ENCODE measurements at regions not wholly inside any gene's neighbourhood (a gene's known extent, or its start where the extent isn't known, plus 50 kb on each side); places are given as distances from the start of the nearest gene placed in this dataset.

DNA sequence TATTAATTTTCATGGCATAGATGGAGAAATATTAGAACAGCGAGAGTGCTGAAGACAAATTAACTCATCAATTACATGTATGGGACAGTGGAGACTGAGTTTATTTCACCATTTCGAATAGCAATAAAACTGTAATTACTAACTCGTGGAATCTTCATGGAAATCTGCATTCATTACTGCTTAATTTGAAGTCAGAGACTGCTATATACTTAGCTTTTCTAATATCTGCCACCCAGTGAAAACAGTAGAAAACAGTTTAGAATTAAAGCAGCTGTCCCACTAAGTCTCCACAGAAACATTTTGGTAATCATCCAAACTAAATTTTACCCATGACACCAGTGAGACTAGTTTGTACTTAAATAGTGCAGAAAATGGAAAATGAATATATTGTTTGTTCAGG lies 56.8 kb downstream of the IZUMO3 start:
- Mint-ChIP-seq H3K4me3 (ENCODE audit: low read depth) (no peak overlapping the region), H3K27ac (no peak overlapping the region), H3K4me1 (ENCODE audit: low read depth) (no peaks in the 10 kb centered on the region), H3K9me3 (peaks cover 43% of the 10 kb centered on the region), H3K27me3 (ENCODE audit: low read depth) (no peaks in the 10 kb centered on the region), H3K36me3 (ENCODE audit: low read depth) (no peaks in the 10 kb centered on the region)
- intact Hi-C loops (cut with micrococcal nuclease), result no loop called here
- DNase-seq (ENCODE audit: low spot score), result no peak

DNA sequence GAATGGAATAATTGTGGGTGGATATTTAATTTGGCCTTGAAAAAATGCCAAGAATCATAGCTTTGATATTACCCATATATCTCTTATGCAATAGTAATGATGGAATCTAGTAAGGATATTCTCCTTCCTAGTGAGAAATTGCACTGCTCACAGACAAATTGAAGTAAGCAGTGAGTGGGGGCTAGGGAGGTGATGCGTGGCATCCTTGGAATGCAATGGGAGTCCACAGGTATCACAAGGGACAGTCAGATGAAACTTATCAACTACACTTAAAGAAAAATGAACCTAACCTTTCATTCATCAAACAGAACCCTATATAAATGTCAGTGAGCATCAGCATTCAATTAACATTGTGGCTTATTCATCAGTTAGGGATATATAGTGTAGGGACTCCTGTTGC lies 57.8 kb downstream of the IZUMO3 start:
- no peak for DNase-seq (ENCODE audit: low spot score)

DNA sequence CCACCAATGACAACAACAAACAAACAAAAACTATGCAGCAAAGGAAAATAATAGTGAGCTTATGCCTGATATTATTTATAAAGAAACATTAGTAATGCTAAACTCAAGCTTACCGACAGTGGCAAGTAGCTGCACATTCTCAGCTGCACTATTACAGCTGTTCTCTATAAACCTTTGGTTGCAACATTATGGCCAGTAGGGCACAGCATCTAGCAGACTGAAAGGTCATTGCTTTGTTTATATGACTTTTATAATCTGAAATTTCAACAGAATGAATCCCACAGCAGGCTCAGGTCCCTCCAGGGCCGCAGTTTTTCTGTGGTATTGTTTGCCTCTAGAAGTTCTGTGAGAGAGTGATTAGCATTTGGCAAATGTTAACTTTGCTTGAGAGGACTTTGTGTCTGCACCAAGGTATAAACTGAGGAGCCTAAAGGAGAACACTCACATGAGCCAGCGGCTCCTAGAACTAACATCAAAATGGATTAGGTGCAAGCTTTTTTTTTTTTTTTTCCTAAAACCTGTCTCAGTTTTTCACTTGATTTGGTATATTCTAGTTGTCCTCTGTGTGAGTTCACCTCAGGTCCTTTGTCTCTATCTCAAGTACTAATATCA lies 58.3 kb downstream of the IZUMO3 start:
- no peak overlapping the region for H3K4me3 Mint-ChIP-seq (ENCODE audit: low read depth)
- intact Hi-C loops (cut with micrococcal nuclease), result no loop called here
- H3K9me3 Mint-ChIP-seq, result peaks cover 37% of the 10 kb centered on the region
- H3K36me3 Mint-ChIP-seq (ENCODE audit: low read depth), result no peaks in the 10 kb centered on the region
- H3K4me1 Mint-ChIP-seq (ENCODE audit: low read depth), result no peaks in the 10 kb centered on the region
- DNase-seq (ENCODE audit: low spot score), result no peak
- H3K27me3 Mint-ChIP-seq (ENCODE audit: low read depth), result no peaks in the 10 kb centered on the region
- no peak overlapping the region for H3K27ac Mint-ChIP-seq

More for the DNA sequence above, 57.8 kb downstream of the IZUMO3 start:
- Mint-ChIP-seq H3K9me3 (peaks cover 39% of the 10 kb centered on the region), H3K27me3 (ENCODE audit: low read depth) (no peaks in the 10 kb centered on the region), H3K27ac (no peak overlapping the region), H3K4me1 (ENCODE audit: low read depth) (no peaks in the 10 kb centered on the region), H3K36me3 (ENCODE audit: low read depth) (no peaks in the 10 kb centered on the region), H3K4me3 (ENCODE audit: low read depth) (no peak overlapping the region)
- intact Hi-C loops (cut with micrococcal nuclease), result no loop called here

DNA sequence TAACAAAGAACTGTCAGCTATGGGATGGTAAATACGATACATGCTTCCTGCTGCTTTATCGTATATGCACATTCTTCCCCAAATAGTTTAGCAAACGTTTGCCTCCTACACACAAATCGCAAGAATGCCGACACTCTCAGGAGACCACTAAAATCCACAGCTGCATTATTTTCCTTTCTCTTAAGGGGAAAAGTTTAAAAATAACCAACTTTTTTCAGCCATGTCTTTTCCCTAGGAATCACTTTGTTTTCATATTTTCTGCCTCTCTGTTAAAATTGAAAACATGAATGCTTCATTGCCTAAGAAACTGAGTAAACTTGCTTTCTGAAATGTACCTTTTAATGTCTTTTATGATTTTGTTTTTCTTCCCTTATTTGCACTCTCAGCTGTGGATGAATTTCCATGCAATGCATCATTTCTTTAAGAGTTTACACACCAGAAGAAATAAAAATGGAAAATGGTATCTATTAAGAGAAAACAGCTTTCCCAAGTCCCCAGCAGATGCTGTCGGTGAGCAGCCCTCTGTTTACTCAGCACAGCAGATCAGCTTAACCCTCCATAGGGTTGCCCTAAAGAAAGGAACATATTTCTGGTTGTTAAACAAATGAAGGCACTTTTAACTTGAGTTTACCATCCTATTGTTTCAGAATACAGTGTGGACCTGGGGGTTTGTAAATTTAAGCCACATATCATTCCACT lies 66.2 kb downstream of the IZUMO3 start:
- Mint-ChIP-seq H3K27ac (no peak overlapping the region), H3K4me3 (ENCODE audit: low read depth) (no peak overlapping the region), H3K4me1 (ENCODE audit: low read depth) (no peaks in the 10 kb centered on the region), H3K9me3 (peaks cover 32% of the 10 kb centered on the region), H3K36me3 (ENCODE audit: low read depth) (no peaks in the 10 kb centered on the region), H3K27me3 (ENCODE audit: low read depth) (no peaks in the 10 kb centered on the region)
- no peak for DNase-seq (ENCODE audit: low spot score)
- intact Hi-C loops (cut with micrococcal nuclease), result no loop called here

DNA sequence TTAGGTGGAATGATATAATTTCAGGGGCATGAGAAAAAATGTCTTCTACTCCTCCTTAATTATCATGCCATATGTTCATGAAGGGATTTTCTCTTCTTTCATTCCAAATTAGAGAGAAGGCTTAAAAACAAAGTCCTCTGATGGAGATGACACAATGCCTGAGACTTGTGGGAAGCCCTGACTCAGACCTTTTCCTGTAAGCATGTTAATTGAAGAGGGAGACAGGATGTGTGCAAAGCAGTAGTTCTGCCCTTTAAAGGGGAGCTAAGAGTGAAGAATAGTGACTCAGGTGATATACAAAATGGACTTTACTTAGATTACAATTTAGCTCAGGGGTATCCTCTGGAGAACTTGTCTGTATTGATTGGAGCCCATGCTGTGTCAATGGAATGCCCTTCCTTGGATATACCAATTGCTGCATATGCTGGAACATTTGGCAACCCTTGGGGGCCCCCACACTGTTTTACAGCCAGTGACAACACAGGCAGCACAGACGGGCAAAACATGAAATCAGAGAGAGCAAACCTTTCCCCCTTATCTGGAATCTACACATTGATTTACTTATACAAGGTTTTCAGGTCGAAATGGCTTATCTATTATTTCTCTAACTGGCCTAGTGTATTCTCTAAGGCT lies 81.3 kb downstream of the IZUMO3 start:
- no peak for DNase-seq (ENCODE audit: low spot score)
- intact Hi-C loops (cut with micrococcal nuclease), result no loop called here
- H3K4me3 Mint-ChIP-seq (ENCODE audit: low read depth), result no peak overlapping the region
- no peaks in the 10 kb centered on the region for H3K4me1 Mint-ChIP-seq (ENCODE audit: low read depth)
- no peak overlapping the region for H3K27ac Mint-ChIP-seq
- H3K36me3 Mint-ChIP-seq (ENCODE audit: low read depth), result no peaks in the 10 kb centered on the region
- peaks cover 58% of the 10 kb centered on the region for H3K9me3 Mint-ChIP-seq
- no peaks in the 10 kb centered on the region for H3K27me3 Mint-ChIP-seq (ENCODE audit: low read depth)

DNA sequence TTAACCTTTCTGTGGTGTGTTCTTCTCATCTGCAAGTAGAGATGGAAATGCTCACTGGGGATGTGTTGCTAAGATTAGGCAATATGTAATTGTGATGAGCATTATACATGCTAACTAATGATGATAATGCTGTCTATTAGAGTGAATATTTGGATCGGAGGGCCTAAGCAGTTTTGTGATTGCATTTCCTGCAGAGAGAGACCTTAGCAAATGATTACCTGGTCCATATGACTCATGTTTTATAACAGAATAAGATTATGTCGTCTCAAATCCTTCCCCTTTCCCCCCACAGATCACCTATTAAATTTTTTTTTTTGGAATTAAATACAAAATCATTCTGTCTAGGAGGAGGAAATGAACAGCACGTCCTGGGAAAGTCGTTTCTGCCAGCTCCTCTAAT lies 82.7 kb downstream of the IZUMO3 start:
- no peak overlapping the region for H3K4me3 Mint-ChIP-seq (ENCODE audit: low read depth)
- intact Hi-C loops (cut with micrococcal nuclease), result no loop called here
- H3K9me3 Mint-ChIP-seq, result peaks cover 48% of the 10 kb centered on the region

DNA sequence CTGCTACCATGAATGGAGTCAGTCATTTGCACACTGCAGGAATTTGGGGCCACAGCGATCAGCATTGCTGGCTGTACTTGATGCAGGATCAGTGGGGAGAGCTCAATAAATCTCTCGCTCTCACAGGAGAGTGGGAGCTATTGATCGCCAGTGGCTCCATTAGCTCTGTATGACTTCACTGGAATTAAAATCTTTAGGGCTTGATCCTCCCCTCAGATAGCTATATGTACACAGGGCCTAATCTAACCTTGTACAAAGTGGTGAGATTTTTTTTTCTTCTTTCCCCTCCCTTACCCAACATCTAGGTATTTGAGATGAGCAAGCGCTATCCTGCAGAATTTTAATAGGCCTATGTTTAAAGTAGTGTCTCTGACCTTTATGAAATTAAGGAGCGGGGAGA lies 84.9 kb downstream of the IZUMO3 start:
- DNase-seq (ENCODE audit: low spot score), result no peak
- Mint-ChIP-seq H3K27me3 (ENCODE audit: low read depth) (no peaks in the 10 kb centered on the region), H3K4me3 (ENCODE audit: low read depth) (no peak overlapping the region), H3K36me3 (ENCODE audit: low read depth) (no peaks in the 10 kb centered on the region), H3K9me3 (peaks cover 42% of the 10 kb centered on the region), H3K4me1 (ENCODE audit: low read depth) (no peaks in the 10 kb centered on the region), H3K27ac (no peak overlapping the region)
- intact Hi-C loops (cut with micrococcal nuclease), result no loop called here

More for the DNA sequence above, 82.7 kb downstream of the IZUMO3 start:
- Mint-ChIP-seq H3K27ac (no peak overlapping the region), H3K36me3 (ENCODE audit: low read depth) (no peaks in the 10 kb centered on the region), H3K27me3 (ENCODE audit: low read depth) (no peaks in the 10 kb centered on the region), H3K4me1 (ENCODE audit: low read depth) (no peaks in the 10 kb centered on the region)
- no peak for DNase-seq (ENCODE audit: low spot score)

DNA sequence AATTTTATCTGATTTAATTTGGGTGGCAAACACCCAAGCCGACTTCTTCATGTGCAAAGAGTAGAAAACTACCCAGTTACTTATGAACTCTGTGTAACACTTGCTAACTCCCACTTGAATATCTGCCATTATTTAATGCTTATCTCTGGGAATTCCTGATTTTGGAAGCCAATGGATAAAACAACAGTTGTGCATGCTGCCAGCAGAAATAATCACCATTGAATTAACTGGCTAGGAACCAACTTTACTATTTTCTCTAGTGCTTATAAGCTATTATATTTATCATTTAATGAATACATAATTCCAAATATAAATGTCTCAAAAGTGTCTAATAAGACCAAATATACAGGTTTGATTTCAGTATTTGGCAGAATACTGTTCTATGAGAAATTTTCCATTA lies 85.7 kb downstream of the IZUMO3 start:
- Mint-ChIP-seq H3K4me1 (ENCODE audit: low read depth) (no peaks in the 10 kb centered on the region), H3K36me3 (ENCODE audit: low read depth) (no peaks in the 10 kb centered on the region), H3K4me3 (ENCODE audit: low read depth) (no peak overlapping the region), H3K27ac (no peak overlapping the region), H3K9me3 (peaks cover 40% of the 10 kb centered on the region), H3K27me3 (ENCODE audit: low read depth) (no peaks in the 10 kb centered on the region)
- intact Hi-C loops (cut with micrococcal nuclease), result no loop called here
- DNase-seq (ENCODE audit: low spot score), result no peak

DNA sequence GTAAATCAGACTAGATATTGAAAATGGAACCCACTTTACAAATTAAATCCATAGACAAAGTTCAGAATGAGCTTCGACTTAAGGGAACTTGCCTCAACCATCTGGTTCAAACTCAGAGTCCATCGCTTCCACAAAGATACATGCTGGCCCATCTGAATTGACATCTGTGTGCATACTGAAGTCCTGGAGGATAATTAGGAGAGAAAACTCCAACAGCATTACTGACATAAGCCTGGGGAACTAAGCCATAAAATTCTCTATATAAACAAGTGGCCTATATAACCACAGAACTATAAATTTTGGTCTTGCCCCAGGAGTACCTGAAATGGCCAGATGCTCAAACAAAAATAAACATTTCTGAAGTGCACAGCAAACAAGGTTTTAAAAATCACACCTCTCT lies 94.4 kb downstream of the IZUMO3 start:
- Mint-ChIP-seq H3K27ac (no peak overlapping the region), H3K4me3 (ENCODE audit: low read depth) (no peak overlapping the region), H3K4me1 (ENCODE audit: low read depth) (no peaks in the 10 kb centered on the region), H3K36me3 (ENCODE audit: low read depth) (no peaks in the 10 kb centered on the region), H3K9me3 (peaks cover 28% of the 10 kb centered on the region), H3K27me3 (ENCODE audit: low read depth) (no peaks in the 10 kb centered on the region)
- DNase-seq (ENCODE audit: low spot score), result no peak
- intact Hi-C loops (cut with micrococcal nuclease), result no loop called here

DNA sequence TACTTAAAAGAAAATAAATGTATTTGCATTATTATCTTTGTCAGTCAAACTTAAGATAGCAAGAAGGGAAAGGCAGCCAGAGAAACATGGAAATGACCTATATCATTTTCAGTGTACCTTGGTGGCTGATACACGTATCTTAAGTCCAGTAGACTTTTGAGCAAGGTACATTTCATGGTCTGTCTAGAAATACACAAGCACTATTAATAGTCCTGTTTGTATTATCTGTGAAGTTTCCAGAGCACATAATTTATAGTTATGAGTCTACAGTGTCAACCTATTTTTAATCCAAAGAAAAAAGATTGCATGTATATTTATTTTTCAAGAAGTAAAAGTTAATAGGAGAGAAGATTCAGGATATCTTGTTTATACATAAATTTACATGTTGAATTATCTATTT lies 95.7 kb downstream of the IZUMO3 start:
- H3K9me3 Mint-ChIP-seq, result peaks cover 40% of the 10 kb centered on the region
- no peaks in the 10 kb centered on the region for H3K4me1 Mint-ChIP-seq (ENCODE audit: low read depth)
- no peak overlapping the region for H3K4me3 Mint-ChIP-seq (ENCODE audit: low read depth)
- no peaks in the 10 kb centered on the region for H3K27me3 Mint-ChIP-seq (ENCODE audit: low read depth)
- no peak overlapping the region for H3K27ac Mint-ChIP-seq
- intact Hi-C loops (cut with micrococcal nuclease), result no loop called here
- H3K36me3 Mint-ChIP-seq (ENCODE audit: low read depth), result no peaks in the 10 kb centered on the region
- no peak for DNase-seq (ENCODE audit: low spot score)

DNA sequence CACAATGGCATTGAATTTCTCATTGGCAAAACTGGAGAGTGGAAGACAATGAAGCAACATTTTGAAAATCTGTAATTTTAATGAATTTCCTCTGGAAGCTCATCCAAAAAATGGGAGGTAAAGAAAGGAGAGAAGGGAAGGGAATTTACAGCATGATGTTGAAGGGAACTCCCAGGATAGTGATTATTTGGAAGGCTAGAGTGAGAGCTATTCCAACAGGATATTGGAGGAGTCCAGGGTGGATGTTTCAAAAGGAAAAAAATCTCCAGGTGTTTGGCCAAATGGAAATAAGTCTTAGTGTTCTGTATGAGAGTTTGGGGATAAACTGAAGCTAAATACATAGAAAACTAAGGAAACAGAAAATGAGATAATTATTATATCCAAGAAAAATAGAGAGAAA lies 106.2 kb downstream of the IZUMO3 start:
- Mint-ChIP-seq H3K36me3 (ENCODE audit: low read depth) (no peaks in the 10 kb centered on the region), H3K27me3 (ENCODE audit: low read depth) (no peaks in the 10 kb centered on the region), H3K27ac (no peak overlapping the region), H3K9me3 (peaks cover 46% of the 10 kb centered on the region), H3K4me3 (ENCODE audit: low read depth) (no peak overlapping the region), H3K4me1 (ENCODE audit: low read depth) (no peaks in the 10 kb centered on the region)
- intact Hi-C loops (cut with micrococcal nuclease), result no loop called here
- DNase-seq (ENCODE audit: low spot score), result no peak

DNA sequence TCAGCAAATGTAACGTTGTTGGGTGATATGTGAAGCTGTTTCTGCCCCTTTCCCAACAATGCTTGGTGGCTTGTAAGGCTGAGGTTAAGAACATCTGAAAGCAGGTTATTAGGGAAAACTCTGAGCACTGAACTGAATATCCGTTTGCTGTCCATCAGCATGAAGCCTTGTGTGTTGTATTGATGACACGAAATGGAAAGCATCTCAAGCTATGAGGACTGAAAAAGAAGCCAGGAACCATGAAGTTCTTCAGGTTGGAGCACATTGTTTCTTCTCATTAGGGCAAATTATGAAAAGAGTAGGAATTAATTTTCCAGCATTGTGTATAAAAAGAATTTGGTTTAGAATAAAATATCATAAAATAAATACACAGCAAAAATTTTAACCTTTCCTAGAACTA lies 106.8 kb downstream of the IZUMO3 start:
- intact Hi-C loops (cut with micrococcal nuclease), result no loop called here
- H3K9me3 Mint-ChIP-seq, result peaks cover 46% of the 10 kb centered on the region
- no peaks in the 10 kb centered on the region for H3K4me1 Mint-ChIP-seq (ENCODE audit: low read depth)
- no peak for DNase-seq (ENCODE audit: low spot score)
- H3K36me3 Mint-ChIP-seq (ENCODE audit: low read depth), result no peaks in the 10 kb centered on the region
- H3K4me3 Mint-ChIP-seq (ENCODE audit: low read depth), result no peak overlapping the region
- H3K27ac Mint-ChIP-seq, result no peak overlapping the region
- H3K27me3 Mint-ChIP-seq (ENCODE audit: low read depth), result no peaks in the 10 kb centered on the region

DNA sequence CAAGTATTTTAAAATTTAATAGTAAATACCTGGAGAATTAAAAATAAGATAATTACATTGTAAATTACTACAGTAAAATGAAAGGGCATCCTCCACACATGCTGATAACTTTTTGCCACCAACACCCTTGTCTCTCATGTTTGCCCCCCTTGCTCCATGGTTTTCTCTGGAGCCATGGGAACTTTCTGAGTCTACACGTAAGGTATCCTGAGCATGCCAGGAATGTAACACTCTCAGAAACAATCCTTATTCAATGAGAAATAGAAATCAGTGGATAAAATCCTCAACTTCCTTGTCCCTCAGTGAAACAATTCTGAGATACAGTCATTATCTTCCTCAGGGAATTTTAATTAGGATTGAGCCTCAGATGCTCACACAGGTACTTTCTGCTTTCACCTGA lies 108.9 kb downstream of the IZUMO3 start:
- Mint-ChIP-seq H3K27ac (no peak overlapping the region), H3K9me3 (peaks cover 37% of the 10 kb centered on the region), H3K4me3 (ENCODE audit: low read depth) (no peak overlapping the region), H3K4me1 (ENCODE audit: low read depth) (no peaks in the 10 kb centered on the region), H3K27me3 (ENCODE audit: low read depth) (no peaks in the 10 kb centered on the region), H3K36me3 (ENCODE audit: low read depth) (no peaks in the 10 kb centered on the region)
- no peak for DNase-seq (ENCODE audit: low spot score)
- intact Hi-C loops (cut with micrococcal nuclease), result no loop called here

Data from activated T-helper 2 cell treated with anti-CD3 and anti-CD28 coated beads, Interferon-gamma antibody, Interleukin-2, Interleukin-4, amounts not matched to agents 10 μg/mL and 5 μg/mL and 100 μg/mL, durations not matched to agents 14 hours and 24 hours and 36 hours (primary cell).